ENCODE measurements at regions not wholly inside any gene's neighbourhood (a gene's known extent, or its start where the extent isn't known, plus 50 kb on each side); places are given as distances from the start of the nearest gene placed in this dataset.

GRCh38 chr12:111196532-111196931 lies 172.4 kb downstream of the PHETA1 start:
- DNase-seq (ENCODE audit: low spot score): no peak

GRCh38 chr12:111195316-111195715 lies 173.6 kb downstream of the PHETA1 start:
- no peak for DNase-seq (ENCODE audit: low spot score)

GRCh38 chr12:111194703-111195051 lies 174.2 kb downstream of the PHETA1 start:
- no peak for DNase-seq (ENCODE audit: low spot score)

GRCh38 chr12:111193977-111194702 lies 174.8 kb downstream of the PHETA1 start:
- DNase-seq (ENCODE audit: low spot score): no peak

- no peak for DNase-seq (ENCODE audit: low spot score)
These were observed 175.4 kb downstream of the PHETA1 start for GRCh38 chr12:111193496-111193895.

- DNase-seq (ENCODE audit: low spot score): no peak
These were observed 175.8 kb downstream of the PHETA1 start for GRCh38 chr12:111193067-111193466.

GRCh38 chr12:111192647-111193046 lies 176.2 kb downstream of the PHETA1 start:
- DNase-seq (ENCODE audit: low spot score): no peak

- DNase-seq (ENCODE audit: low spot score): no peak
These were observed 178.0 kb downstream of the PHETA1 start for GRCh38 chr12:111190741-111191526.

GRCh38 chr12:111189792-111190191 lies 179.1 kb downstream of the PHETA1 start:
- DNase-seq (ENCODE audit: low spot score): no peak

- DNase-seq (ENCODE audit: low spot score): no peak
These were observed 180.5 kb downstream of the PHETA1 start for GRCh38 chr12:111188436-111188835.

- no peak for DNase-seq (ENCODE audit: low spot score)
These were observed 182.5 kb downstream of the PHETA1 start for GRCh38 chr12:111186347-111186746.

- DNase-seq (ENCODE audit: low spot score): no peak
These were observed 183.0 kb downstream of the PHETA1 start for GRCh38 chr12:111185889-111186227.

- no peak for DNase-seq (ENCODE audit: low spot score)
These were observed 183.5 kb downstream of the PHETA1 start for GRCh38 chr12:111185206-111185888.

GRCh38 chr12:111184161-111184560 lies 184.7 kb downstream of the PHETA1 start:
- no peak for DNase-seq (ENCODE audit: low spot score)

GRCh38 chr12:111183094-111183493 lies 185.8 kb downstream of the PHETA1 start:
- no peak for DNase-seq (ENCODE audit: low spot score)

- DNase-seq (ENCODE audit: low spot score): no peak
These were observed 186.5 kb downstream of the PHETA1 start for GRCh38 chr12:111182382-111182781.

GRCh38 chr12:111181143-111181726 lies 187.7 kb downstream of the PHETA1 start:
- DNase-seq (ENCODE audit: low spot score): no peak

GRCh38 chr12:111180426-111181142 lies 188.3 kb downstream of the PHETA1 start:
- no peak for DNase-seq (ENCODE audit: low spot score)

- no peak for DNase-seq (ENCODE audit: low spot score)
These were observed 190.5 kb downstream of the PHETA1 start for GRCh38 chr12:111178181-111179081.

- no peak for DNase-seq (ENCODE audit: low spot score)
These were observed 193.3 kb downstream of the PHETA1 start for GRCh38 chr12:111175396-111176094.

Measured in D341Med (cell line).